ENCODE measurements at regions not wholly inside any gene's neighbourhood (a gene's known extent, or its start where the extent isn't known, plus 50 kb on each side); places are given as distances from the start of the nearest gene placed in this dataset.

- no peak for DNase-seq (ENCODE audit: low read depth in 3 of 3)
Measured at GRCh38 chr9:119005162-119005561, 364.1 kb downstream of the BRINP1 start.

- no peak for DNase-seq (ENCODE audit: low read depth in 3 of 3)
Measured at GRCh38 chr9:119009249-119009648, 360.0 kb downstream of the BRINP1 start.

- no peak for DNase-seq (ENCODE audit: low read depth in 3 of 3)
Measured at GRCh38 chr9:119020284-119020683, 349.0 kb downstream of the BRINP1 start.

GRCh38 chr9:119020730-119021333 lies 348.4 kb downstream of the BRINP1 start:
- DNase-seq (ENCODE audit: low read depth in 3 of 3): no peak

GRCh38 chr9:119026120-119026519 lies 343.1 kb downstream of the BRINP1 start:
- no peak for DNase-seq (ENCODE audit: low read depth in 3 of 3)

GRCh38 chr9:119027901-119028699 lies 341.1 kb downstream of the BRINP1 start:
- no peak for DNase-seq (ENCODE audit: low read depth in 3 of 3)

GRCh38 chr9:119029886-119030285 lies 339.3 kb downstream of the BRINP1 start:
- no peak for DNase-seq (ENCODE audit: low read depth in 3 of 3)

GRCh38 chr9:119033596-119033995 lies 335.6 kb downstream of the BRINP1 start:
- DNase-seq (ENCODE audit: low read depth in 3 of 3): no peak

GRCh38 chr9:119036969-119037368 lies 332.3 kb downstream of the BRINP1 start:
- no peak for DNase-seq (ENCODE audit: low read depth in 3 of 3)

GRCh38 chr9:119043996-119044395 lies 325.2 kb downstream of the BRINP1 start:
- no peak for DNase-seq (ENCODE audit: low read depth in 3 of 3)

- no peak for DNase-seq (ENCODE audit: low read depth in 3 of 3)
Measured at GRCh38 chr9:119044806-119045205, 324.4 kb downstream of the BRINP1 start.

GRCh38 chr9:119047513-119048307 lies 321.5 kb downstream of the BRINP1 start:
- DNase-seq (ENCODE audit: low read depth in 3 of 3): no peak

- DNase-seq (ENCODE audit: low read depth in 3 of 3): no peak
Measured at GRCh38 chr9:119050281-119050680, 319.0 kb downstream of the BRINP1 start.

GRCh38 chr9:119052339-119053030 lies 316.8 kb downstream of the BRINP1 start:
- DNase-seq (ENCODE audit: low read depth in 3 of 3): no peak

- DNase-seq (ENCODE audit: low read depth in 3 of 3): no peak
Measured at GRCh38 chr9:119053070-119053469, 316.2 kb downstream of the BRINP1 start.

- no peak for DNase-seq (ENCODE audit: low read depth in 3 of 3)
Measured at GRCh38 chr9:119060629-119061385, 308.4 kb downstream of the BRINP1 start.

- DNase-seq (ENCODE audit: low read depth in 3 of 3): no peak
Measured at GRCh38 chr9:119071636-119072035, 297.6 kb downstream of the BRINP1 start.

GRCh38 chr9:119074017-119074416 lies 295.2 kb downstream of the BRINP1 start:
- DNase-seq (ENCODE audit: low read depth in 3 of 3): no peak

- DNase-seq (ENCODE audit: low read depth in 3 of 3): no peak
Measured at GRCh38 chr9:119078015-119078414, 291.2 kb downstream of the BRINP1 start.

- DNase-seq (ENCODE audit: low read depth in 3 of 3): no peak
Measured at GRCh38 chr9:119083673-119084072, 285.6 kb downstream of the BRINP1 start.

GRCh38 chr9:119086590-119086989 lies 282.6 kb downstream of the BRINP1 start:
- DNase-seq (ENCODE audit: low read depth in 3 of 3): no peak
